ENCODE measurements at regions not wholly inside any gene's neighbourhood (a gene's known extent, or its start where the extent isn't known, plus 50 kb on each side); places are given as distances from the start of the nearest gene placed in this dataset.
"Not testable (repeated sequence)": the region's sequence is repeated elsewhere in the genome, so short reads cannot be mapped to it uniquely, and the experiment has no call there.

- DNase-seq (no peak), ATAC-seq (no peak)
- intact Hi-C loops (cut with DNase I, micrococcal nuclease): no loop called here
These were observed 820.7 kb downstream of the NCAM2 start for GRCh38 chr21:21818898-21819297.

- DNase-seq (no peak), ATAC-seq (no peak)
- intact Hi-C loops (cut with DNase I, micrococcal nuclease): no loop called here
These were observed 829.9 kb downstream of the NCAM2 start for GRCh38 chr21:21828130-21828529.

- DNase-seq: no peak
- ATAC-seq: no peak
- intact Hi-C loops (cut with DNase I, micrococcal nuclease): no loop called here
These were observed 832.8 kb downstream of the NCAM2 start for GRCh38 chr21:21831036-21831435.

DNA sequence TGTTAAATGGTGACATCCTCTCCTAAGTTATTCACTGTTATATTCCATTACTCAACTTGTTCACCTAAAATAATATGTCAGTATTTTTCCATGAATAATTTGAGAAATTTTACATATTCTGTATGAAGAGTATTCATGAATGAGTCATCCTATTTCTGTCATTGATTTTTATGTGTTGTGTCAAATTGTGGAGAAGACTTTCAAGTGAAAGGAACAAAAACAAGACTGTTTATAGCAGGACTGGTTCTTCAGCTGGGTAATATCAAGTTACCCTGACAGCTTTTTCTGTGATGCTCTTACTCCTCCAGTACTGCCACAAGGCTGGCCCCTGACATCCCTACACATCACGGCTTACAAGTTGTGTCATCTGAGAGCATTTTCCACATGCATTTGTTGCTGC is 847.7 kb downstream of the NCAM2 start:
- intact Hi-C loops (cut with DNase I, micrococcal nuclease): no loop called here
- ATAC-seq (no peak), DNase-seq (no peak)

GRCh38 chr21:21851205-21851604 is 853.0 kb downstream of the NCAM2 start:
- no peak for ATAC-seq
- intact Hi-C loops (cut with DNase I, micrococcal nuclease): no loop called here
- DNase-seq: no peak

- ATAC-seq: no peak
- no peak for DNase-seq
- intact Hi-C loops (cut with DNase I, micrococcal nuclease): no loop called here
These were observed 853.4 kb downstream of the NCAM2 start for GRCh38 chr21:21851657-21852056.

GRCh38 chr21:21858502-21859334 is 860.5 kb downstream of the NCAM2 start:
- intact Hi-C loops (cut with DNase I, micrococcal nuclease): no loop called here
- ATAC-seq (no peak), DNase-seq (no peak)

GRCh38 chr21:21860888-21861287 is 862.7 kb downstream of the NCAM2 start:
- DNase-seq: no peak
- no peak for ATAC-seq
- intact Hi-C loops (cut with DNase I, micrococcal nuclease): no loop called here

DNA sequence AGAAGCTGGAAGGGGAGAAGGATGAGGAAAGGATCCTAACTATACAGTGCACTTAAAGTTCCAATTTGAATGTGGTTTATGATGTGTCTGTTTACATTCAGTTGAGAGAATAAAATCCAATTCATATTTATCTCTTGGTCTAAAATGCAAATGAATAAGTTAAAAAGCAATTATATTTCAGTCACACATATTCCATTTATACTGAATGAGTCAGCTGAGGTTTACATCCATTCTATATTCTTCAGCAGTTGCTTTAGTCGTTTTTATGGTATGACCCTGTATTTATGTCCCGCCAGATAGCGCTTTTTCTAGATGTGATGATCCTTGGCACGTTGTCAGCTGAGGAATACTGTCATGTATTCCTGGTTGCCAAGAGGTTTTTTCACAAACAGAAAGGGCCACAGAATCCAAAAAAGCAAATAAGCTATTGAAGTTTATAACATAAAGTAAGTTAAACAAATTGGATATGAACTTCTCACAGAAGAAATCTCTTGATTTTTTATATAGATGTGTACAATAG is 866.2 kb downstream of the NCAM2 start:
- no peak for DNase-seq
- intact Hi-C loops (cut with DNase I, micrococcal nuclease): no loop called here
- no peak for ATAC-seq

GRCh38 chr21:21897275-21897883 is 899.2 kb downstream of the NCAM2 start:
- DNase-seq (no peak), ATAC-seq (no peak)
- intact Hi-C loops (cut with DNase I, micrococcal nuclease): no loop called here

- DNase-seq (no peak), ATAC-seq (no peak)
- intact Hi-C loops (cut with DNase I, micrococcal nuclease): no loop called here
These were observed 900.6 kb downstream of the NCAM2 start for GRCh38 chr21:21898801-21899200.

DNA sequence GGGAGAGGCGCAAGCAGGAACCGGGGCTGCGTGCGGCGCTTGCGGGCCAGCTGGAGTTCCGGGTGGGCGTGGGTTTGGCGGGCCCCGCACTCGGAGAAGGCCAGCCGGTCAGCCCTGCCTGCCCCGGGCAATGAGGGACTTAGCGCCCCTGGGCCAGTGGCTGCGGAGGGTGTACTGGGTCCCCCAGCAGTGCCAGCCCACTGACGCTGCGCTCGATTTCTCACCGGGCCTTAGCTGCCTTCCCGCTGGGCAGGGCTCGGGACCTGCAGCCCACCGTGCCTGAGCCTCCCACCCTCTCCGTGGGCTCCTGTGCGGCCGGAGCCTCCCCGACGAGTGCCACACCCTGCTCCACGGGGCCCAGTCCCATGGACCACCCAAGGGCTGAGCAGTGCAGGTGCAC is 904.2 kb downstream of the NCAM2 start:
- intact Hi-C loops (cut with DNase I, micrococcal nuclease); DNase-seq; ATAC-seq: not testable (repeated sequence)

DNA sequence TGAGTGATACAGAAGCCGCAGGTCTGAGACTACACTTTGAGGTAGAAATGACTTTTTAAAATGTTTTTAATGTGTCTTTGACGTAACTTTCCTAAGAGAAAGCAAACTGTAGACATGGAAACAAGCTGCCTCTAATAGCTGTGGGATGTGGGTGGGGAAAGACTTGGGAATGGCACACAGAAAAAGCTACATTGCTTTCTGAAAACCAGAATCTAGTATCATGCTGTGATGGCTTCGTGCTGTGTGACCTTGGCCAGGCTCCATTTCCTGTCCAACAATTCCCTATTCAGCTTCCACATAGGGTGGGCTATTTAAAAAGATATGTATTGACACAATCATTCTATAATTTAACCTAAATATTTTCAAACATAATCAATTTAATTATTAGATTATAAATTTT is 909.1 kb downstream of the NCAM2 start:
- intact Hi-C loops (cut with DNase I, micrococcal nuclease): no loop called here
- ATAC-seq (no peak), DNase-seq (no peak)

DNA sequence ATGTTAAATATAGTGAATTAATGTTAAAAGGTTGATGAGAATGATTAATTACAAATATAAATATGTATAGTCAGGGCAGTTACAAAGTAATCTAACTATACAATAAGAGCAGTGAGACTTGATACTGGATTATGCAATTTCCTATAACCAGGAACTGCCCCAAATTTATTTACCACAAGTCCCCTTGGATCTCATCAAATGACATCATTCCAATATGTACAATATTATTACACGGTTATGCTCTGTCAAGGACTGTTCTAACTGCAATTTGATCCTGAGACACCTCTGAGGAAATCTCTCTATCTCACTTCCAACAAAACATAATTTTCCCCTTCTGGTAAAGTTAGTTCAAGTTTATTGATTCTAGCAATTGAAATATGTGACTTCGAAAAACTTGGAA is 917.6 kb downstream of the NCAM2 start:
- intact Hi-C loops (cut with DNase I, micrococcal nuclease): no loop called here
- ATAC-seq: no peak
- no peak for DNase-seq

DNA sequence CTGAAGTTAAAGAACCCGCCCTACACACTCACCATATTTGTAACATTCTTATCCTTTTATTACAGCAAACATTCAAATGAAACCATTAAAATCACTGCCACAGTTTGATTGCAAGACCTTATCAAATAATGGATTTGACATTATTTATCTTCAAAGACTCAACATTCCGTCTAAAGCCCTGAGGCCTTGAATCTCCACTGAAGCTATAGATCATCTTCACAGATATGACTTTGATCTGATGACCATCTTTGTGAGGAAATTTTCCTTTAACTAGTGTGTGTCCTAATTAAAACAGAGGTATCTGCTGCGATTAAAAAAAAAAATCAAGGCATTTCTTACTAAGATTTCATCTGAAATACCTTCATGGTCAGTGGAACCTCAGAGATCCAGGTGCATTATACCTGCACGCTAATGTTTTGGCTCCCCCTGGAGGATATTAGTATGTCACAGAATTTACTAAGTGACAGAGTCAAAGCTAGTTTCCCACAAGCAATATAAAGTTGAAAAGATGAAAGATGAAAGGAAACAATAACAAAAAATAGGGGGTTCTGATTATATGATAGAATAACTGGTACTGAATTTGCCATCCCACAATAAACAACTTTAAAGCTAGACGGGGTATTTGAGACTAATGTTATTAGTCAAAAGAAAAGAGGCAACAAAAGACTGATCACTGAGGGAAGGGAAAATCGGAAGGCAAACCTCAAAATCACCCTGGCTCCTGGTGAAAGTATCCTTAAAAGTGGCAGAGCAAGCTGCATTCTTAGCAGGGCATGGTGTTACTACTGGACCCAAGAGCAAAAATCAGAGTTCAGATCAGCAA is 923.4 kb downstream of the NCAM2 start:
- intact Hi-C loops (cut with DNase I, micrococcal nuclease): no loop called here
- ATAC-seq (peak; percentile 73), DNase-seq (no peak)

GRCh38 chr21:21929226-21929625 is 931.0 kb downstream of the NCAM2 start:
- intact Hi-C loops (cut with DNase I, micrococcal nuclease): no loop called here
- no peak for DNase-seq
- peak; percentile 78 for ATAC-seq

- DNase-seq: no peak
These were observed 931.6 kb downstream of the NCAM2 start for GRCh38 chr21:21929789-21930188.

DNA sequence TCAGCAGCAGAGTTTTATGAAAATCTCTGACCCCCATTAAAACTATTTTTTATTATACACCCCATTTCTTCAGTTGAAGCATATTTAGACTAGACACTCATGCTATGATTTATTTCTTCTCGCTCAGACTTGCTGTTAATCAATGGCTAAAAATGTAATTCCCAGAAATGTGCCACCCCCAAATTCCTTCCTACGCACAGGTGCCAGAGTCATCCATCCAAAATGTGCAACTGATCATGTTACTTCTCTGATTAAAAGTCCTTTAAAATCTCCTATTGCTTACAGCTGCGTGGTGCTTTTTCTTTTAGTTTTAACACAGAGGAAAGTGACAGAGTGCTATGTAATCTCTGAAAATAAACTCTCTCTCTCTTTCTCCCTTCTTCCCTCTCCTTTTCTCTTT is 954.4 kb downstream of the NCAM2 start:
- DNase-seq: no peak
- intact Hi-C loops (cut with DNase I, micrococcal nuclease): no loop called here

More at GRCh38 chr21:21929789-21930188, 931.6 kb downstream of the NCAM2 start:
- intact Hi-C loops (cut with DNase I, micrococcal nuclease): no loop called here
- ATAC-seq: no peak

DNA sequence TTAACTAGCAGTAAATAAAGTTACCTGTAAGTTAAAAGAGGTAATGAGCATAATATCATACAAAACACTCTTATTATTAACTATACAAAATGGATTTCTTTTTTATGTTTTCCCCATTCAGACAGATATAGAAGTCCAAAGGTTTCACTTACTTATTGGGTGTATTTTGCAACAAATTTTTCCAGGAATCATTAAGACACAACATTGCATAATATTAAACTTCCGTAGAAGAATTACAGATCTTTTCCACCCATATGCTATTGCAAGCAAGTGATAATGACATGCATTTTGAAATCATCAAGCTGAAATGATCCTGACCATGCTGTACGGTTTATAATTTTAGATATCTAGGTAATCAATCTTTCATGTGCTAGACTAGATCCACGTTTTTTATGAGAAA is 957.0 kb downstream of the NCAM2 start:
- no peak for DNase-seq

More for the DNA sequence above, 954.4 kb downstream of the NCAM2 start:
- no peak for ATAC-seq

DNA sequence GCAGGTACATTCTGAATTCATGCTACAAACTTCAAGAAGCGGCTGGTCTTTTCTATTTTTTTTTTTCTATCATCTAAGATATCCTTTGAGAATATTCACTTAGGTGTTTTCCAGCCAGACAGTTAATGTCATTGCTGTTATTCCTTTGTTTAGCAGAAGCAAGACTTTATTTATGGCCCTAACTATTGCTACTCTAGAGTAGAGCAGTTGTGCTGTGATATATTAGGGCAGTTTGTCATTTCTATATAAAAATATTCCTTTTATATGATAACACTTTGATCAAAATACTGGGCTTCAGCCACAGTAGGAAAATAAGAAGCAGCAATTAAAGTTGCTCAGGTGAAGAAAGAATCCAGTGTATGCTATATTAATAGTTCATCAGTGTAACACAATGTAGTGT is 959.3 kb downstream of the NCAM2 start:
- DNase-seq (no peak), ATAC-seq (no peak)
- intact Hi-C loops (cut with DNase I, micrococcal nuclease): no loop called here

More for the DNA sequence above, 957.0 kb downstream of the NCAM2 start:
- ATAC-seq: no peak
- intact Hi-C loops (cut with DNase I, micrococcal nuclease): no loop called here

All from left colon (tissue), 2 donors.